Thyroid gland (tissue), 4 donors: ENCODE measurements at regions not wholly inside any gene's neighbourhood (a gene's known extent, or its start where the extent isn't known, plus 50 kb on each side); places are given as distances from the start of the nearest gene placed in this dataset.
"Not testable (repeated sequence)": the region's sequence is repeated elsewhere in the genome, so short reads cannot be mapped to it uniquely, and the experiment has no call there.

Source experiments
- DNase-seq, 2 donors: peaks; one replicate each; pipeline ENCODE4 v3.0.0-alpha.2; 2019
- H3K27ac ChIP-seq, 3 donors: fragments of 200-600 bp; sonication (generic); 1 replicate in 2 of 3; 2 replicates in 1 of 3; pipeline ENCODE4 v1.5.1; 2016 to 2019; ENCODE audit warnings: mild to moderate bottlenecking in 1 of 3, moderate library complexity in 1 of 3
- H3K27me3 ChIP-seq: fragments of 200-600 bp; sonication (generic); one replicate; pipeline ENCODE4 v1.5.1; 2019
- H3K36me3 ChIP-seq, 2 donors: fragments of 200-600 bp; sonication (generic); one replicate each; pipeline ENCODE4 v1.5.1; 2016 to 2019
- H3K4me1 ChIP-seq, 2 donors: fragments of 200-600 bp; sonication (generic); one replicate each; pipeline ENCODE4 v1.5.1; 2017 to 2019
- H3K4me3 ChIP-seq, 3 donors: fragments of 200-600 bp; sonication (generic); replicated peaks in 1 of 3; 1 replicate in 2 of 3; 2 replicates in 1 of 3; pipeline ENCODE4 v1.5.1; 2016; ENCODE audit warnings: mild to moderate bottlenecking in 1 of 3
- H3K9me3 ChIP-seq: fragments of 200-600 bp; sonication (generic); one replicate; pipeline ENCODE4 v1.5.1; 2017
- CTCF ChIP-seq, 6 experiments: fragments of 200-600 bp in 3 of 6; fragments of 450-650 bp in 3 of 6; sonication (generic) in 3 of 6; IDR thresholded peaks; one replicate each; pipeline ENCODE4 v1.5.1; 2016 to 2019; ENCODE audit warnings: antibody characterized with exemption in 6 of 6, mild to moderate bottlenecking in 2 of 6, inconsistent platforms in 1 of 6, moderate library complexity in 1 of 6
- POLR2A ChIP-seq, 2 donors: fragments of 450-650 bp; IDR thresholded peaks; one replicate each; pipeline ENCODE4 v1.6.1; 2017; ENCODE audit warnings: antibody characterized with exemption in 2 of 2, mild to moderate bottlenecking in 2 of 2, moderate library complexity in 1 of 2
- WGBS, 2 donors: methylation state at CpG; one replicate each; pipeline ENCODE4 v1.1.5; 2017; 5-methylcytosine and 5-hydroxymethylcytosine counted together
- intact Hi-C: fragments of 100-400 bp; cut with DNase I; formaldehyde crosslinking; loops from one replicate; pipeline ENCODE4 v1.15.1; 2023

- no peaks in the 10 kb centered on the region for H3K9me3 ChIP-seq
- intact Hi-C loops, result no loop called here
- TF ChIP-seq POLR2A (IDR thresholded peaks at IDR 0.05) (no peak), CTCF (IDR thresholded peaks at IDR 0.05) (no peak)
- H3K4me3 ChIP-seq, result no peak overlapping the region
- H3K4me1 ChIP-seq, result no peaks in the 10 kb centered on the region
- H3K27me3 ChIP-seq, result no peaks in the 10 kb centered on the region
- H3K36me3 ChIP-seq, result no peaks in the 10 kb centered on the region
- WGBS, 2 donors, result 67 to 73% methylated on average over 1 of the region's 1 CpG
- no peak for DNase-seq
- no peak overlapping the region for H3K27ac ChIP-seq
Observed at GRCh38 chr1:118484893-118485292, 299.9 kb upstream of the SPAG17 start.

DNA sequence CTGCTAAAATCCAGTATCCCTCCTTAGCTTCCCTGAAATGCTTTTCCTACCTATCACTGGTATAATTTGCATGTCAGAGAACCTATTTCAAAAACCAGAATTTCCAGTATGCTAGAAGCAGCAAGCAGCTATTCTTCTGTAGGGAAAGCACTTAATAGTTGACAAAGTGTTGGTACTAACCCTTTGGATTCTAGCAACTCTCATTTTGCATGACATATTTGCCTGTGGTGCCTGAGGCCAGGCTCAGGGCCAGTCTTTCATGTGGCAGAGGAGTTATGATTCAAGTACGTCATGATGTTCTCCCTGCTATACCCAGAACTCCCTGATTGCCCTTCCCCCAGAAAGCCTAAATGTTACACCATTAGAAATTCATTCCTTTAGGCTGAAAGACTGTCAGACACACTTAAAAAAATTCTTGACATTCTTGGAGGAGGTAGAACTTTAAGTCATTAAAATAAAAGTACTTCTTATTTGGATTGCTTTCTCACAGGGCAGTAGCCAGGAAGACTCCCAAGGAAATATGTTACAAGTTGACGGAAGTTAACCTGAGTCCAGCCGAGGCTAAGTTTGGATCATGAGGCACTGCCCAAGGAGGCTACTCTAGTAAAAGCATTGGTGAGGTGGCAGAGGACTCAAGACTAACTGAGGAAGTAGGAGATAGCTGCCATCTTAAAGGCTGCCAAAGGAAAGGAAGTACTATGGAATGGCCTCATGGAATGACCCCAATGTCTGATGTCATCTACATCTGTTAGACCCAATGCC, 298.4 kb upstream of the SPAG17 start:
- intact Hi-C loops, result no loop called here
- Histone ChIP-seq H3K27me3 (no peaks in the 10 kb centered on the region), H3K36me3 (no peaks in the 10 kb centered on the region), H3K4me1 (no peaks in the 10 kb centered on the region), H3K4me3 (no peak overlapping the region), H3K27ac (no peak overlapping the region), H3K9me3 (no peaks in the 10 kb centered on the region)
- TF ChIP-seq CTCF (IDR thresholded peaks at IDR 0.05) (no peak), POLR2A (IDR thresholded peaks at IDR 0.05) (no peak)
- no peak for DNase-seq
- WGBS, 2 donors, result 60 to 71% methylated on average over 3 of the region's 3 CpGs

DNA sequence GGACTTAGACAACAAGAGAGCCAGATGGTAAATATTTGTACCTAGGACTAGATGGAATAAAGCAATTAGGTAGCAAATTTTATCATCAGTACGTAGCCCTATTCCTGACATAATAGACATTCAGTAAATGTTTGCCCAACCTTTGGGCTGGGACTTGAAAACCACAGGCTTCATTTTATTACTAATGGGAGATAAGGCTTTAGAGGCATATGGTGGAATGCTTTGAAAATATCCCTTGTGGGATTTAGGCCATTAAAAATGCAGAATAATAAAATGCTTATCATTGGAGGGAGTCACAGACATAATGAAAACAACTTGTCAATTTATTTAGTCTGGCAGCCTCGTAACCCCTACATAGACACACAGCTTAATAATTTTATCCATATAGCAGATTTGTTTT, 296.1 kb upstream of the SPAG17 start:
- no peak for TF ChIP-seq POLR2A (IDR thresholded peaks at IDR 0.05)
- no peak for TF ChIP-seq CTCF (IDR thresholded peaks at IDR 0.05)
- intact Hi-C loops, result no loop called here
- no peak overlapping the region for H3K27ac ChIP-seq
- no peaks in the 10 kb centered on the region for H3K9me3 ChIP-seq
- DNase-seq, result no peak
- no peaks in the 10 kb centered on the region for H3K36me3 ChIP-seq
- no peaks in the 10 kb centered on the region for H3K4me1 ChIP-seq
- no peaks in the 10 kb centered on the region for H3K27me3 ChIP-seq
- H3K4me3 ChIP-seq, result no peak overlapping the region
- WGBS, 2 donors, result 69 to 78% methylated on average over 2 of the region's 2 CpGs

DNA sequence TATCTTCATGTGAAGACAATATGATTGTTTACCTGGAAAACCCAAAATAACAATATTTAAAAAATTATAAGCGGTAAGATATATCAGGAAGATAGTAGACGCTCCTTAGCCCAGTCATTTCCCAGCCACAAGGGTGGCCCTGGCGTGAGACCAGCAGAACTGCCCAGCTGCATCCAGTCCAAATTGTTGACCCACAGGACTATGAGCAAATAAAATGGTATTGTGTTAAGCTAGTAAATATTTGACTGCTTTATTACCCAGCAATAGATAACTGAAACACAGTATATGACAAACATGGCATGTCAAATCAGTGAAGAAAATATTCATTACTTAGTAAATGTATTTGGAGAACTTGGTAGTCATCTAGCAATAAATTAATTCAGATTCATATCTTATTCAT, 294.3 kb upstream of the SPAG17 start:
- no peaks in the 10 kb centered on the region for H3K9me3 ChIP-seq
- no peaks in the 10 kb centered on the region for H3K27me3 ChIP-seq
- H3K4me3 ChIP-seq, result no peak overlapping the region
- intact Hi-C loops, result no loop called here
- H3K36me3 ChIP-seq, result no peaks in the 10 kb centered on the region
- no peak overlapping the region for H3K27ac ChIP-seq
- no peak for DNase-seq
- H3K4me1 ChIP-seq, result no peaks in the 10 kb centered on the region
- TF ChIP-seq POLR2A (IDR thresholded peaks at IDR 0.05) (no peak), CTCF (IDR thresholded peaks at IDR 0.05) (no peak)
- 85 to 91% methylated on average over 3 of the region's 3 CpGs for WGBS, 2 donors

DNA sequence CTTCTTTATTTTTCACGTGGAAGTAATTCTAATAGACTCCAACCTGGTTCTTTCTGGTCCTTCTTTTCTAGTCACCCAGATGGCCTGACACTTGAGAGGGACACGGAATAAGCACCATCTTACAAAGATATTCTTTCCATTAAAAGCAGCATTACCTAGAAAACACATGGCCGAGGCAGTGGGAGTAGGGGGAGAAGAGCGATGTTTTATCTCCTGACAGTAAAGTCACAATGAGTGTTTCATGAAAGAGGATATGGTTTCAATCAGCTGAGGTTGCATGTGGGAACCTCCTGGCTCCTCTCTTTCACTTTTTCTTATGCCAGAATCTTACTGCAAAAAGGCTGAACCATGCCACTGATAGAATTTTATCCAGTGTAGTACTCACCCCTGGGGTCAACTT, 288.8 kb upstream of the SPAG17 start:
- H3K9me3 ChIP-seq, result no peaks in the 10 kb centered on the region
- TF ChIP-seq POLR2A (IDR thresholded peaks at IDR 0.05) (no peak), CTCF (IDR thresholded peaks at IDR 0.05) (no peak)
- no peak overlapping the region for H3K27ac ChIP-seq
- no peaks in the 10 kb centered on the region for H3K4me1 ChIP-seq
- intact Hi-C loops, result no loop called here
- WGBS, 2 donors, result 70 to 77% methylated on average over 4 of the region's 4 CpGs
- H3K27me3 ChIP-seq, result no peaks in the 10 kb centered on the region
- H3K36me3 ChIP-seq, result no peaks in the 10 kb centered on the region
- no peak overlapping the region for H3K4me3 ChIP-seq
- DNase-seq, result no peak

- WGBS, 2 donors, result 90 to 92% methylated on average over 8 of the region's 8 CpGs
- H3K9me3 ChIP-seq, H3K36me3 ChIP-seq, H3K4me1 ChIP-seq, H3K27ac ChIP-seq, H3K27me3 ChIP-seq, DNase-seq, H3K4me3 ChIP-seq, intact Hi-C loops: not testable (repeated sequence)
Observed at GRCh38 chr1:118464460-118464859, 279.4 kb upstream of the SPAG17 start.
